ENCODE measurements at regions not wholly inside any gene's neighbourhood (a gene's known extent, or its start where the extent isn't known, plus 50 kb on each side); places are given as distances from the start of the nearest gene placed in this dataset.
"Not testable (repeated sequence)": the region's sequence is repeated elsewhere in the genome, so short reads cannot be mapped to it uniquely, and the experiment has no call there.

DNA sequence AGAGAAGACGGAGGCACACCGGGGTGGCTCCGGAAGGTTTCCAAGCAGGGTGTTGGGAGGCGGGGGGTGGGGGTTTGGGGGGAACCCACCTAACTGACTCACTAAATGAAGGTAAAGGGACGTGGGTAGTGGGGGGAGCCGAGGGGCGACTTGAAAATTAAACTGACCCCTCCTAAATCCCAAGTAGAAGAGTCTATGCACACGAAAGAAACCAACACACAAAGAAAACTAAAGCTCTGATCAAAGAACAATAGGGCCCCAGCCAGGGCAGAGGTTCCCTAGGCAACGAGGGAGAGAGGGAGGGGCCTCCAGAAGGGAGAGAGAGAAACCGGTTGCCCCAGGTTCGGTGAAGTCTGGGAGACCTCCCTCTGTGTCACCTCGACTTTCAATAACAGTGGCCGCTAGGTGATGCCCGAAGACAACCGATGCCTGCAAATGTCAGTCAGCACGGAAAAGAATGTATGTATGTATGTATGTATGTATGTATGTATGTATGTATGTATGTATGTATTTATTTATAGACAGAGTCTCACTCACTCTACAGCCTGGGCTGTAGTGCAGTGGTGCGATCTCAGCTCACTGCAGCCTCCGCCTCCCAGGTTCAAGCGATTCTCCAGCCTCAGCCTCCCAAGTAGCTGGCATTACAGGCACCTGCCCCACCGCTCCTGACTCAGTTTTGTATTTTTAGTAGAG, 106.7 kb upstream of the ANKRD30BL start:
- peak overlapping the region in 1 of 3 donors; percentile 62 for H3K27ac Mint-ChIP-seq
- H3K4me3 ChIP-seq (ENCODE audit: low read depth, low read length) = peak overlapping the region; percentile 41
- H3K4me1 ChIP-seq (ENCODE audit: control insufficient read depth, insufficient read depth, low read length, poor library complexity, severe bottlenecking); H3K9me3 Mint-ChIP-seq; H3K36me3 ChIP-seq (ENCODE audit: control insufficient read depth, insufficient read depth, low read length); H3K9me3 ChIP-seq (ENCODE audit: control insufficient read depth in 2 of 2, low read length in 2 of 2); ATAC-seq (ENCODE audit: low read depth in 2 of 2); H3K36me3 Mint-ChIP-seq; H3K27me3 Mint-ChIP-seq; H3K27me3 ChIP-seq (ENCODE audit: control insufficient read depth, insufficient read depth, low read length); H3K4me1 Mint-ChIP-seq; H3K4me3 Mint-ChIP-seq: not testable (repeated sequence)
- DNase-seq = peak; percentile 26 to 78 (median 52)
- peak overlapping the region; percentile 43 for H3K27ac ChIP-seq (ENCODE audit: insufficient read depth, low read length, poor library complexity, severe bottlenecking)

DNA sequence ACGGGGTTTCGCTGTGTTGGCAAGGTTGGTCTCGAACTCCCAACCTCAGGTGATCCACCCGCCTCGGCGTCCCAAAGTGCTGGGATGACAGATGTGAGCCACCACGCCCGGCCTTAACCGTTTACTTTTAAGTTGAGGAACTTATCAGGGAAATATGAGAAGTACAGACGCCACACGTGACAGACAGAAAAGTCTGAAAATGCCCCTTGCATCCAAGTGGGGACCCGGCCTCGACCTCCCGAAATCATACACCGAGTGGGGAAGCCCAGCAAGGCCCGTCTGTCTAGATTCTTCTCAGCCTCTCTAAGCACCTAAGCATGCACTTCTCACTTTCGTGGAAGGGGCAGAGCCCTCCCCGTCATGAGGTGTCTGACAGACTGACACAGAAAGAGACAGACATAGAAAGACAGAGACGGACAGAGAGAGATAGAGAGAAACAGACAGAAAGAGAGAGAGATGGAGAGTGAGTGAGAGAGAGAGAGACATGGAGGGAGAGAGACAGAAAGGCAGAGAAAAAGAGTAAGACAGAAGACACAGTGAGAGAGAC, 107.3 kb upstream of the ANKRD30BL start:
- H3K4me1 Mint-ChIP-seq = peaks cover 0 to 5% (median 0%) of the 10 kb centered on the region in 4 donors
- H3K27ac ChIP-seq (ENCODE audit: insufficient read depth, low read length, poor library complexity, severe bottlenecking) = no peak overlapping the region
- no peak overlapping the region for H3K4me3 ChIP-seq (ENCODE audit: low read depth, low read length)
- H3K27me3 ChIP-seq (ENCODE audit: control insufficient read depth, insufficient read depth, low read length) = no peaks in the 10 kb centered on the region
- H3K36me3 ChIP-seq (ENCODE audit: control insufficient read depth, insufficient read depth, low read length) = no peaks in the 10 kb centered on the region
- DNase-seq (no peak), ATAC-seq (ENCODE audit: low read depth in 2 of 2) (no peak)
- H3K9me3 ChIP-seq (ENCODE audit: control insufficient read depth in 2 of 2, low read length in 2 of 2) = no peaks in the 10 kb centered on the region
- no peaks in the 10 kb centered on the region for H3K9me3 Mint-ChIP-seq
- H3K36me3 Mint-ChIP-seq = peaks cover under 1% of the 10 kb centered on the region
- H3K27ac Mint-ChIP-seq = no peak overlapping the region
- peaks cover 5% of the 10 kb centered on the region for H3K4me1 ChIP-seq (ENCODE audit: control insufficient read depth, insufficient read depth, low read length, poor library complexity, severe bottlenecking)
- no peaks in the 10 kb centered on the region for H3K27me3 Mint-ChIP-seq
- H3K4me3 Mint-ChIP-seq = no peak overlapping the region

DNA sequence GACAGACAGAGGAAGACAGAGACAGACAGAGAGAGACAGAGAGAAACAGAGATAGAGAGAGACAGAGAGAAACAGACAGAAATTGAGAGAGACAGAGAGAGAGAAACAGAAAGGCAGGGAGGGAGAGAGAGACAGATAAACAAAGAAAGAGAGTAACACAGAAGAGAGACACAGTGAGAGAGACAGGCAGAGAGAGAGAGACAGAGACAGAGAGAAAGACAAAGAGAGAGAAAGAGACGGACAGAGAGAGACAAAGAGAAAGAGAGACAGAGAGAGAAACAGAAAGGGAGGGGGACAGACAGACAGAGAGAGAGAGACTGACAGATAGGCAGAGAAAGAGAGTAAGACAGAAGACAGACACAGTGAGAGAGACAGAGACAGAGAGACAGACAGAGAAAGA, 108.5 kb upstream of the ANKRD30BL start:
- Mint-ChIP-seq H3K4me3 (no peak overlapping the region), H3K4me1 (peaks cover 0 to 3% (median 0%) of the 10 kb centered on the region in 4 donors), H3K27me3 (no peaks in the 10 kb centered on the region), H3K27ac (no peak overlapping the region), H3K9me3 (no peaks in the 10 kb centered on the region), H3K36me3 (peaks cover 3% of the 10 kb centered on the region)
- peaks cover 5% of the 10 kb centered on the region for H3K4me1 ChIP-seq (ENCODE audit: control insufficient read depth, insufficient read depth, low read length, poor library complexity, severe bottlenecking)
- ATAC-seq (ENCODE audit: low read depth in 2 of 2) (no peak), DNase-seq (no peak)
- H3K27ac ChIP-seq (ENCODE audit: insufficient read depth, low read length, poor library complexity, severe bottlenecking) = no peak overlapping the region
- no peak overlapping the region for H3K4me3 ChIP-seq (ENCODE audit: low read depth, low read length)
- H3K36me3 ChIP-seq (ENCODE audit: control insufficient read depth, insufficient read depth, low read length) = no peaks in the 10 kb centered on the region
- no peaks in the 10 kb centered on the region for H3K27me3 ChIP-seq (ENCODE audit: control insufficient read depth, insufficient read depth, low read length)
- no peaks in the 10 kb centered on the region for H3K9me3 ChIP-seq (ENCODE audit: control insufficient read depth in 2 of 2, low read length in 2 of 2)

DNA sequence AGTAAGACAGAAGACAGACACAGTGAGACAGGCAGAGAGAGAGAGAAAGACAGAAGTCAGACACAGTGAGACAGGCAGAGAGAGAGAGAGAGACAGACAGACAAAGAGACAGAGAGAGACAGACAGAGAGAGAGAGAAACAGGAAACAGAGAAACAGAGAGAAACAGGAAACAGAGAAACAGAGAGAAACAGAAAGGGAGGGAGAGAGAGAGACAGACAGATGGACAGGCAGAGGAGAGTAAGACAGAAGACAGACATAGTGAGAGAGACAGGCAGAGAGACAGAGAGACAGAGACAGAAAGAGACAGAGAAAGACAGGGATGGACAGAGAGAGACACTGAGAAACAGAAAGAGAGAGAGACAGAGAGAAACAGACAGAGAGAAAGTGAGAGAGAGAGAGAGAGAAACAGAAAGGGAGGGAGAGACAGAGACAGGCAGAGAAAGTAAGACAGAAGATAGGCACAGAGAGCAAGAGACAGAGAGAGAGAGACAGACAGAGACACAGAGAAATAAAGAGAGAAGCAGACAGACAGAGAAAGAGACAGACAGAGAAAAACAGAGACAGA, 109.3 kb upstream of the ANKRD30BL start:
- H3K27me3 ChIP-seq (ENCODE audit: control insufficient read depth, insufficient read depth, low read length) = no peaks in the 10 kb centered on the region
- H3K9me3 ChIP-seq (ENCODE audit: control insufficient read depth in 2 of 2, low read length in 2 of 2) = no peaks in the 10 kb centered on the region
- Mint-ChIP-seq H3K4me1 (peaks cover 0 to 3% (median 0%) of the 10 kb centered on the region in 4 donors), H3K27ac (no peak overlapping the region), H3K27me3 (no peaks in the 10 kb centered on the region), H3K4me3 (no peak overlapping the region), H3K9me3 (no peaks in the 10 kb centered on the region), H3K36me3 (peaks cover 3% of the 10 kb centered on the region)
- ATAC-seq (ENCODE audit: low read depth in 2 of 2) = no peak
- no peaks in the 10 kb centered on the region for H3K36me3 ChIP-seq (ENCODE audit: control insufficient read depth, insufficient read depth, low read length)
- H3K4me3 ChIP-seq (ENCODE audit: low read depth, low read length) = no peak overlapping the region
- no peak overlapping the region for H3K27ac ChIP-seq (ENCODE audit: insufficient read depth, low read length, poor library complexity, severe bottlenecking)
- H3K4me1 ChIP-seq (ENCODE audit: control insufficient read depth, insufficient read depth, low read length, poor library complexity, severe bottlenecking) = peaks cover 5% of the 10 kb centered on the region
- peak in 1 of 3 donors; percentile 6 for DNase-seq

DNA sequence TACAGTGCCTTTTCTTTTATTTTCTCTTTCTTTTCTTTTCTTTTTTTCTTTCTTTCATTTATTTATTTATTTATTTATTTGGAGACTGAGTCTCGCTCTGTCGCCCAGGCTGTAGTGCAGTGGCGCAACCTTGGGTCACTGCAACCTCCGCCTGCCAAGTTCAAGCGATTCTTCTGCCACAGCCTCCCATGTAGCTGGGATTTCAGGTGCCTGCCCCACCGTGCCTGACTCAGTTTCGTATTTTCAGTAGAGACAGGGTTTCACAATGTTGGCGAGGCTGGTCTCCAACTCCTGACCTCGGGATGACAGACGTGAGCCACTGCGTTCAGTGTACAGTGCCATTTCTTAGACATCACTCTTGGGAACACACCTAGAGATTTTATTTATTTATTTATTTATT, 110.0 kb upstream of the ANKRD30BL start:
- H3K27ac Mint-ChIP-seq; H3K27me3 Mint-ChIP-seq; H3K36me3 ChIP-seq (ENCODE audit: control insufficient read depth, insufficient read depth, low read length); H3K4me1 Mint-ChIP-seq; H3K27me3 ChIP-seq (ENCODE audit: control insufficient read depth, insufficient read depth, low read length); H3K4me1 ChIP-seq (ENCODE audit: control insufficient read depth, insufficient read depth, low read length, poor library complexity, severe bottlenecking); H3K27ac ChIP-seq (ENCODE audit: insufficient read depth, low read length, poor library complexity, severe bottlenecking); ATAC-seq (ENCODE audit: low read depth in 2 of 2); H3K4me3 ChIP-seq (ENCODE audit: low read depth, low read length); H3K36me3 Mint-ChIP-seq; H3K4me3 Mint-ChIP-seq; H3K9me3 ChIP-seq (ENCODE audit: control insufficient read depth in 2 of 2, low read length in 2 of 2); H3K9me3 Mint-ChIP-seq; DNase-seq: not testable (repeated sequence)

DNA sequence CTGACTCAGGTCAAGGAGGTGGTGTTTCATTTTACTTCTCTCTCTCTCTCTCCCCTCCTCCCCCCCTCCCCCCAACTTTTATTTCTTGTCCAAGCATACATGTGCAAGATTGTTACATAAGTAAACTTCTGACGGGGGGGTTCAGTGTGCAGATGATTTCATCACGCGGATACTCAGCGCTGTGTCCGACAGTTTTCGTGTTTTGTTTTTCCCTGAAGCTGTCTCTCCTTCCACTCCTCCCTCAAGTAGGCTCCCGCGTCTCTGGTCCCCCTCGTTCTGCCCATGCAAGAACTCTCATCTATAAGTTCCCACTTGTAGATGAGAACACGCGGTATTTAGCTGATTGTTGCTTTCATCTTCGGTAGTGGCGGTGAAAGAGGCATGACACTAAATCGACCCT, 111.0 kb upstream of the ANKRD30BL start:
- no peak for ATAC-seq (ENCODE audit: low read depth in 2 of 2)
- H3K36me3 Mint-ChIP-seq = peaks cover 3% of the 10 kb centered on the region

DNA sequence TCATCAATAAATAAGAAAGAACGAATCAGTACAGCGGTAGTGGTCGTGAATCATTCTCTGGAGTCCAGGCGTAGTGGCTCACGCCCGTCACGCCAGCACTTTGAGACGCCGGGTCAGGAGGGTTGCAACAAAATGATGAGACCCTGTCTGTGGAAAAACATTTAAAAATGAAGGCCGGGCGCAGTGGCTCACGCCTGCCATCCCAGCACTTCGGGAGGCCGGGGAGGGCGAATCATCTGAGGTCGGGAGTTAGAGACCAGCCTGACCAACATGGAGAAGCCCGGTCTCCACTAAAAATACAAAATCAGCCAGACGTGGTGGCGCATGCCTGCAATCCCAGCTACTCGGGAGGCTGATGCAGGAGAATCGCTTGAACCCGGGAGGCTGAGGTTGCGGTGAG, 111.8 kb upstream of the ANKRD30BL start:
- not testable (repeated sequence) for H3K4me1 Mint-ChIP-seq; H3K36me3 ChIP-seq (ENCODE audit: control insufficient read depth, insufficient read depth, low read length); ATAC-seq (ENCODE audit: low read depth in 2 of 2); H3K27me3 Mint-ChIP-seq; DNase-seq; H3K4me3 ChIP-seq (ENCODE audit: low read depth, low read length); H3K9me3 Mint-ChIP-seq; H3K36me3 Mint-ChIP-seq; H3K27me3 ChIP-seq (ENCODE audit: control insufficient read depth, insufficient read depth, low read length); H3K4me1 ChIP-seq (ENCODE audit: control insufficient read depth, insufficient read depth, low read length, poor library complexity, severe bottlenecking); H3K4me3 Mint-ChIP-seq; H3K27ac Mint-ChIP-seq; H3K9me3 ChIP-seq (ENCODE audit: control insufficient read depth in 2 of 2, low read length in 2 of 2); H3K27ac ChIP-seq (ENCODE audit: insufficient read depth, low read length, poor library complexity, severe bottlenecking)

More for the DNA sequence above, 111.0 kb upstream of the ANKRD30BL start:
- Mint-ChIP-seq H3K9me3 (peaks cover 0 to 5% (median 0%) of the 10 kb centered on the region in 7 donors), H3K4me3 (no peak overlapping the region), H3K4me1 (peaks cover 0 to 3% (median 0%) of the 10 kb centered on the region in 4 donors), H3K27ac (no peak overlapping the region), H3K27me3 (no peaks in the 10 kb centered on the region)
- Histone ChIP-seq H3K4me3 (ENCODE audit: low read depth, low read length) (no peak overlapping the region), H3K9me3 (ENCODE audit: control insufficient read depth in 2 of 2, low read length in 2 of 2) (no peaks in the 10 kb centered on the region), H3K27me3 (ENCODE audit: control insufficient read depth, insufficient read depth, low read length) (no peaks in the 10 kb centered on the region), H3K36me3 (ENCODE audit: control insufficient read depth, insufficient read depth, low read length) (no peaks in the 10 kb centered on the region), H3K27ac (ENCODE audit: insufficient read depth, low read length, poor library complexity, severe bottlenecking) (no peak overlapping the region), H3K4me1 (ENCODE audit: control insufficient read depth, insufficient read depth, low read length, poor library complexity, severe bottlenecking) (no peaks in the 10 kb centered on the region)
- no peak for DNase-seq

DNA sequence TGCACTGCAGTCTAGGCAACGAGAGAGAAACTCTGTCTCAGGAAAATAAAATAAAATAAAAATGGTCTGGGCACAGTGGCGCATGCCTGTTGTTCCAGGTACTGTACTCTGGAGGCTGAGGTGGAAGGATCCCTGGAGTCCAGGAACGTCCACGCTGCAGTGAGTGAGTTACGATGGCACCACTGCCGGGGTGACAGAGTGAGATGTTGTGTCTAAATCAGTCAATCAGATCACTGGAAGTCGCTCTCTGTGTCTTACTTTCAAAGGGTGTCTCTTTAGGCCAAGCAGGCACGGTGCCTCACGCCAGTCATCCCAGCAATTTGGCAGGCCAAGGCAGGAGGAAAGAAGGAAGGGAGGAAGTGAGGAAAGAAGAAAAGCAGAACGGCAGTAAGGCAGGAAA, 112.2 kb upstream of the ANKRD30BL start:
- H3K27me3 Mint-ChIP-seq = no peaks in the 10 kb centered on the region
- H3K4me3 ChIP-seq (ENCODE audit: low read depth, low read length) = no peak overlapping the region
- H3K36me3 Mint-ChIP-seq = peaks cover 3% of the 10 kb centered on the region
- no peak overlapping the region for H3K27ac ChIP-seq (ENCODE audit: insufficient read depth, low read length, poor library complexity, severe bottlenecking)
- H3K27me3 ChIP-seq (ENCODE audit: control insufficient read depth, insufficient read depth, low read length) = no peaks in the 10 kb centered on the region
- DNase-seq = no peak
- ATAC-seq (ENCODE audit: low read depth in 2 of 2) = no peak
- H3K36me3 ChIP-seq (ENCODE audit: control insufficient read depth, insufficient read depth, low read length) = no peaks in the 10 kb centered on the region
- H3K4me1 Mint-ChIP-seq = peaks cover 0 to 3% (median 0%) of the 10 kb centered on the region in 4 donors
- H3K4me1 ChIP-seq (ENCODE audit: control insufficient read depth, insufficient read depth, low read length, poor library complexity, severe bottlenecking) = no peaks in the 10 kb centered on the region
- H3K27ac Mint-ChIP-seq = no peak overlapping the region
- H3K4me3 Mint-ChIP-seq = no peak overlapping the region
- H3K9me3 Mint-ChIP-seq = peaks cover 0 to 8% (median 0%) of the 10 kb centered on the region in 7 donors
- H3K9me3 ChIP-seq (ENCODE audit: control insufficient read depth in 2 of 2, low read length in 2 of 2) = no peaks in the 10 kb centered on the region
